Liver (tissue), 8 donors: ENCODE measurements at regions not wholly inside any gene's neighbourhood (a gene's known extent, or its start where the extent isn't known, plus 50 kb on each side); places are given as distances from the start of the nearest gene placed in this dataset.

Experiments used
- DNase-seq: peaks from one replicate; pipeline ENCODE4 v3.0.0-alpha.2; 2017; ENCODE audit warnings: low spot score
- H3K27ac ChIP-seq, 2 donors: one replicate each; pipeline ENCODE4 v1.7.0; 2013; ENCODE audit warnings: inconsistent platforms in 2 of 2, low read length in 2 of 2, control low read depth in 1 of 2, low read depth in 1 of 2, mild to moderate bottlenecking in 1 of 2
- H3K27me3 ChIP-seq, 4 donors: one replicate each; pipeline versions ENCODE4 v1.6.1 to v1.7.0; 2013; ENCODE audit warnings: low read length in 3 of 4, inconsistent platforms in 1 of 4, mild to moderate bottlenecking in 1 of 4, moderate library complexity in 1 of 4; ENCODE audit not compliant: control insufficient read depth in 4 of 4, insufficient read depth in 4 of 4
- H3K36me3 ChIP-seq, 4 donors: one replicate each; pipeline versions ENCODE4 v1.6.1 to v1.7.0; 2013; ENCODE audit warnings: low read length in 3 of 4, mild to moderate bottlenecking in 3 of 4, low read depth in 1 of 4, moderate library complexity in 1 of 4; ENCODE audit not compliant: control insufficient read depth in 4 of 4, insufficient read depth in 3 of 4
- H3K4me1 ChIP-seq, 4 donors: one replicate each; pipeline versions ENCODE4 v1.6.1 to v1.7.0; 2013; ENCODE audit warnings: low read length in 3 of 4, mild to moderate bottlenecking in 3 of 4, moderate library complexity in 1 of 4; ENCODE audit not compliant: control insufficient read depth in 4 of 4, insufficient read depth in 4 of 4
- H3K4me3 ChIP-seq, 3 donors: one replicate each; pipeline versions ENCODE4 v1.6.1 to v1.7.0; 2013; ENCODE audit warnings: low read length in 3 of 3, control low read depth in 1 of 3, low read depth in 1 of 3, mild to moderate bottlenecking in 1 of 3
- H3K9ac ChIP-seq, 2 donors: one replicate each; pipeline ENCODE4 v1.7.0; 2013; ENCODE audit warnings: low read length in 2 of 2, mild to moderate bottlenecking in 2 of 2, moderate library complexity in 2 of 2, control low read depth in 1 of 2, low read depth in 1 of 2
- H3K9me3 ChIP-seq, 4 donors: one replicate each; pipeline versions ENCODE4 v1.6.1 to v1.7.0; 2013; ENCODE audit warnings: low read length in 3 of 4; ENCODE audit not compliant: control insufficient read depth in 4 of 4
- ATF3 ChIP-seq: IDR thresholded peaks from 2 replicates; pipeline ENCODE4 v1.6.1; 2016; ENCODE audit warnings: antibody characterized with exemption
- CTCF ChIP-seq: fragments of 150-350 bp; IDR thresholded peaks from 2 replicates; pipeline ENCODE4 v1.5.1; 2017; ENCODE audit warnings: improper control_type of control experiment, low read depth, low read length; ENCODE audit not compliant: missing input control
- EGR1 ChIP-seq, 2 donors: IDR thresholded peaks; 2 replicates each; pipeline ENCODE4 v1.6.1; 2016 to 2018; ENCODE audit warnings: antibody characterized with exemption in 2 of 2, low read depth in 2 of 2
- FOXA1 ChIP-seq: IDR thresholded peaks from 2 replicates; pipeline ENCODE4 v1.6.1; 2016; ENCODE audit warnings: antibody characterized with exemption
- FOXA2 ChIP-seq: IDR thresholded peaks from 2 replicates; pipeline ENCODE4 v1.6.1; 2016; ENCODE audit warnings: antibody characterized with exemption
- GABPA ChIP-seq, 2 donors: IDR thresholded peaks in 1 of 2; conservative IDR thresholded peaks in 1 of 2; 2 replicates each; pipeline ENCODE4 v1.6.1; 2016; ENCODE audit warnings: antibody characterized with exemption in 2 of 2, mild to moderate bottlenecking in 1 of 2, moderate library complexity in 1 of 2
- HNF4A ChIP-seq, 2 donors: conservative IDR thresholded peaks; 2 replicates each; pipeline ENCODE4 v1.6.1; 2016; ENCODE audit warnings: antibody characterized with exemption in 2 of 2, mild to moderate bottlenecking in 2 of 2
- HNF4G ChIP-seq: IDR thresholded peaks from 2 replicates; pipeline ENCODE4 v1.6.1; 2016; ENCODE audit warnings: antibody characterized with exemption
- JUND ChIP-seq, 2 donors: IDR thresholded peaks; 2 replicates each; pipeline ENCODE4 v1.6.1; 2016; ENCODE audit warnings: antibody characterized with exemption in 2 of 2
- MAX ChIP-seq: IDR thresholded peaks from 2 replicates; pipeline ENCODE4 v1.6.1; 2016; ENCODE audit warnings: antibody characterized with exemption
- NR2F2 ChIP-seq: IDR thresholded peaks from 2 replicates; pipeline ENCODE4 v1.6.1; 2016; ENCODE audit warnings: antibody characterized with exemption
- RAD21 ChIP-seq, 2 donors: IDR thresholded peaks; 2 replicates each; pipeline ENCODE4 v1.6.1; 2016; ENCODE audit warnings: antibody characterized with exemption in 2 of 2, mild to moderate bottlenecking in 2 of 2
- RXRA ChIP-seq, 2 donors: IDR thresholded peaks; 2 replicates each; pipeline ENCODE4 v1.6.1; 2017 to 2018; ENCODE audit warnings: antibody characterized with exemption in 2 of 2, mild to moderate bottlenecking in 1 of 2
- SP1 ChIP-seq: IDR thresholded peaks from 2 replicates; pipeline ENCODE4 v1.6.1; 2018; ENCODE audit warnings: antibody characterized with exemption, mild to moderate bottlenecking
- TAF1 ChIP-seq: conservative IDR thresholded peaks from 2 replicates; pipeline ENCODE4 v1.6.1; 2016; ENCODE audit warnings: antibody characterized with exemption, mild to moderate bottlenecking
- YY1 ChIP-seq: IDR thresholded peaks from 2 replicates; pipeline ENCODE4 v1.6.1; 2016; ENCODE audit warnings: antibody characterized with exemption, mild to moderate bottlenecking
- ZBTB33 ChIP-seq: IDR thresholded peaks from 2 replicates; pipeline ENCODE4 v1.6.1; 2016; ENCODE audit warnings: antibody characterized with exemption
- WGBS: extraction: QIAGEN DNeasy Blood & Tissue Kit; methylation state at CpG from one replicate; pipeline ENCODE4 v1.1.7; 2013; 5-methylcytosine and 5-hydroxymethylcytosine counted together
- TF ChIP-seq, protein P1 (sequence below): IDR thresholded peaks from 2 replicates; pipeline ENCODE4 v1.6.1; 2016; ENCODE audit warnings: antibody characterized with exemption, mild to moderate bottlenecking
- donor health status: healthy.
- donor health status: healthy.
- donor health status: healthy.
- donor health status: healthy.
- donor health status: healthy.

- no peaks in the 10 kb centered on the region for H3K9me3 ChIP-seq
- TF ChIP-seq GABPA (IDR thresholded peaks at IDR 0.05 in 1 of 2, conservative IDR thresholded peaks at IDR 0.05 in 1 of 2), result no peak
- peak in 1 of 2 donors; percentile 46 for TF ChIP-seq RAD21 (IDR thresholded peaks at IDR 0.05)
- TF ChIP-seq EGR1 (IDR thresholded peaks at IDR 0.05; ENCODE audit: low read depth in 2 of 2), result no peak
- no peak for TF ChIP-seq MAX
- TF ChIP-seq SP1, result peak; percentile 46
- no peak for TF ChIP-seq ZBTB33
- peak; percentile 45 for TF ChIP-seq YY1
- no peak for TF ChIP-seq FOXA1
- peak; percentile 82 for TF ChIP-seq TAF1
- TF ChIP-seq RXRA (IDR thresholded peaks at IDR 0.05), result peak in 1 of 2 donors; percentile 12
- TF ChIP-seq, protein P1, sequence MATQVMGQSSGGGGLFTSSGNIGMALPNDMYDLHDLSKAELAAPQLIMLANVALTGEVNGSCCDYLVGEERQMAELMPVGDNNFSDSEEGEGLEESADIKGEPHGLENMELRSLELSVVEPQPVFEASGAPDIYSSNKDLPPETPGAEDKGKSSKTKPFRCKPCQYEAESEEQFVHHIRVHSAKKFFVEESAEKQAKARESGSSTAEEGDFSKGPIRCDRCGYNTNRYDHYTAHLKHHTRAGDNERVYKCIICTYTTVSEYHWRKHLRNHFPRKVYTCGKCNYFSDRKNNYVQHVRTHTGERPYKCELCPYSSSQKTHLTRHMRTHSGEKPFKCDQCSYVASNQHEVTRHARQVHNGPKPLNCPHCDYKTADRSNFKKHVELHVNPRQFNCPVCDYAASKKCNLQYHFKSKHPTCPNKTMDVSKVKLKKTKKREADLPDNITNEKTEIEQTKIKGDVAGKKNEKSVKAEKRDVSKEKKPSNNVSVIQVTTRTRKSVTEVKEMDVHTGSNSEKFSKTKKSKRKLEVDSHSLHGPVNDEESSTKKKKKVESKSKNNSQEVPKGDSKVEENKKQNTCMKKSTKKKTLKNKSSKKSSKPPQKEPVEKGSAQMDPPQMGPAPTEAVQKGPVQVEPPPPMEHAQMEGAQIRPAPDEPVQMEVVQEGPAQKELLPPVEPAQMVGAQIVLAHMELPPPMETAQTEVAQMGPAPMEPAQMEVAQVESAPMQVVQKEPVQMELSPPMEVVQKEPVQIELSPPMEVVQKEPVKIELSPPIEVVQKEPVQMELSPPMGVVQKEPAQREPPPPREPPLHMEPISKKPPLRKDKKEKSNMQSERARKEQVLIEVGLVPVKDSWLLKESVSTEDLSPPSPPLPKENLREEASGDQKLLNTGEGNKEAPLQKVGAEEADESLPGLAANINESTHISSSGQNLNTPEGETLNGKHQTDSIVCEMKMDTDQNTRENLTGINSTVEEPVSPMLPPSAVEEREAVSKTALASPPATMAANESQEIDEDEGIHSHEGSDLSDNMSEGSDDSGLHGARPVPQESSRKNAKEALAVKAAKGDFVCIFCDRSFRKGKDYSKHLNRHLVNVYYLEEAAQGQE, result peak; percentile 45
- TF ChIP-seq ATF3, result peak; percentile 15
- peak in 1 of 2 donors; percentile 33 for TF ChIP-seq HNF4A (conservative IDR thresholded peaks at IDR 0.05)
- TF ChIP-seq HNF4G, result no peak
- no peak for TF ChIP-seq JUND (IDR thresholded peaks at IDR 0.05)
- TF ChIP-seq NR2F2, result no peak
- TF ChIP-seq CTCF, result no peak
- TF ChIP-seq FOXA2, result no peak
- no peak overlapping the region for H3K9ac ChIP-seq
- peak overlapping the region; percentile 70 to 78 for H3K27ac ChIP-seq
- no peaks in the 10 kb centered on the region for H3K27me3 ChIP-seq
- no peak for DNase-seq
- WGBS, result 62% methylated on average over 5 of the region's 5 CpGs
- no peak overlapping the region for H3K4me3 ChIP-seq
- peaks cover 10 to 46% (median 18%) of the 10 kb centered on the region in 4 donors for H3K4me1 ChIP-seq
- H3K36me3 ChIP-seq, result no peaks in the 10 kb centered on the region
These were observed 460.0 kb downstream of the HS3ST3B1 start for GRCh38 chr17:14760719-14761411.
